SK-N-SH (cell line): ENCODE measurements at regions not wholly inside any gene's neighbourhood (a gene's known extent, or its start where the extent isn't known, plus 50 kb on each side); places are given as distances from the start of the nearest gene placed in this dataset.

Experiments used
- CTCF ChIA-PET: fragments of 300-600, 350-600 bp; formaldehyde crosslinking; extraction: SDS; loops from one replicate; lab custom pipeline; 2021; lab: Yijun Ruan, JAX
- POLR2A ChIA-PET: fragments of 350-600 bp; sonication (Branson Sonifier 250); formaldehyde crosslinking; extraction: SDS; loops from one replicate; lab custom pipeline; 2020; ENCODE audit warnings: antibody characterized with exemption, inconsistent platforms; lab: Yijun Ruan, JAX
- DNase-seq: peaks from one replicate; pipeline ENCODE4 v3.0.0; 2012
- H2AFZ ChIP-seq: fragments of 200-600 bp; sonication (generic); 2 replicates; pipeline ENCODE4 v1.8.1; 2016; ENCODE audit warnings: antibody characterized with exemption, mild to moderate bottlenecking, low read depth
- H3F3A ChIP-seq: fragments of 200-600 bp; sonication (generic); replicated peaks from 2 replicates; pipeline ENCODE3; 2016; ENCODE audit warnings: antibody characterized with exemption, mild to moderate bottlenecking; ENCODE audit not compliant: insufficient read depth
- H3K27ac ChIP-seq, 2 experiments: fragments of 200-500 bp in 1 of 2; fragments of 200-600 bp in 1 of 2; sonication (Bioruptor generic) in 1 of 2; sonication (generic), shearing (Covaris generic) in 1 of 2; 2 replicates each; pipeline versions ENCODE4 v1.5.1 to v1.6.1; 2014 to 2016; ENCODE audit warnings: low read depth in 2 of 2, inconsistent platforms in 1 of 2, low read length in 1 of 2, mild to moderate bottlenecking in 1 of 2, mixed read lengths in 1 of 2
- H3K27me3 ChIP-seq: fragments of 200-600 bp; sonication (generic), shearing (Covaris generic); 2 replicates; pipeline ENCODE4 v1.6.1; 2016; ENCODE audit warnings: mixed run types; ENCODE audit not compliant: insufficient read depth
- H3K36me3 ChIP-seq, 2 experiments: fragments of 200-500 bp in 1 of 2; fragments of 200-600 bp in 1 of 2; sonication (Bioruptor generic) in 1 of 2; sonication (generic) in 1 of 2; replicated peaks in 1 of 2; 2 replicates each; pipeline versions ENCODE3 to v1.5.1; 2014 to 2016; ENCODE audit warnings: low read length in 1 of 2, mild to moderate bottlenecking in 1 of 2; ENCODE audit not compliant: insufficient read depth in 2 of 2, control insufficient read depth in 1 of 2
- H3K4me1 ChIP-seq, 2 experiments: fragments of 200-500 bp in 1 of 2; fragments of 200-600 bp in 1 of 2; sonication (Bioruptor generic) in 1 of 2; sonication (generic), shearing (Covaris generic) in 1 of 2; 2 replicates each; pipeline versions ENCODE4 v1.5.1 to v1.6.1; 2014 to 2016; ENCODE audit warnings: low read depth in 1 of 2, low read length in 1 of 2, mixed run types in 1 of 2; ENCODE audit not compliant: insufficient read depth in 2 of 2, control insufficient read depth in 1 of 2
- H3K4me2 ChIP-seq: fragments of 200-600 bp; sonication (generic), shearing (Covaris generic); 2 replicates; pipeline ENCODE4 v1.6.1; 2017; ENCODE audit warnings: mixed run types
- H3K4me3 ChIP-seq, 2 experiments: fragments of 200-500 bp in 1 of 2; fragments of 200-600 bp in 1 of 2; sonication (Bioruptor generic) in 1 of 2; sonication (generic), shearing (Covaris generic) in 1 of 2; 2 replicates each; pipeline versions ENCODE4 v1.5.1 to v1.8.1; 2014 to 2016; ENCODE audit warnings: low read depth in 2 of 2, inconsistent platforms in 1 of 2, low read length in 1 of 2, mild to moderate bottlenecking in 1 of 2, mixed read lengths in 1 of 2, moderate library complexity in 1 of 2
- H3K79me2 ChIP-seq: fragments of 200-600 bp; sonication (generic); 2 replicates; pipeline ENCODE4 v1.8.1; 2017; ENCODE audit warnings: mild to moderate bottlenecking; ENCODE audit not compliant: insufficient read depth
- H3K9ac ChIP-seq: fragments of 200-600 bp; sonication (generic); 2 replicates; pipeline ENCODE4 v1.6.1; 2017; ENCODE audit warnings: mixed run types
- H3K9me2 ChIP-seq: fragments of 200-600 bp; sonication (generic); 2 replicates; pipeline ENCODE4 v1.6.1; 2017; ENCODE audit warnings: mixed run types
- H3K9me3 ChIP-seq: fragments of 200-600 bp; sonication (generic); 2 replicates; pipeline ENCODE4 v1.6.1; 2017; ENCODE audit warnings: mixed run types, mild to moderate bottlenecking, moderate library complexity
- H4K20me1 ChIP-seq: fragments of 200-600 bp; sonication (generic); 2 replicates; pipeline ENCODE4 v1.6.1; 2017; ENCODE audit warnings: mild to moderate bottlenecking, mixed run types; ENCODE audit not compliant: insufficient read depth
- EP300 ChIP-seq, 2 experiments: IDR thresholded peaks; 2 replicates each; pipeline versions ENCODE4 v1.4.0 to v1.6.1; 2012; ENCODE audit warnings: borderline replicate concordance in 1 of 2, low read depth in 1 of 2, low read length in 1 of 2
- EZH2phosphoT487 ChIP-seq: fragments of 200-600 bp; sonication (generic); IDR thresholded peaks from 2 replicates; pipeline ENCODE4 v1.6.1; 2017; ENCODE audit warnings: low read depth, mixed run types, mild to moderate bottlenecking, antibody characterized with exemption, moderate library complexity, borderline replicate concordance
- FOSL2 ChIP-seq: IDR thresholded peaks from 2 replicates; pipeline ENCODE4 v1.4.0; 2012; ENCODE audit warnings: low read depth, mild to moderate bottlenecking, moderate library complexity, borderline replicate concordance
- FOXJ3 ChIP-seq: sonication (generic); formaldehyde crosslinking; IDR thresholded peaks from 2 replicates; pipeline ENCODE4 v1.5.1; 2020; ENCODE audit warnings: mild to moderate bottlenecking, missing genetic modification reagents
- FOXM1 ChIP-seq: IDR thresholded peaks from 2 replicates; pipeline ENCODE4 v1.4.0; 2012; ENCODE audit warnings: low read depth, mild to moderate bottlenecking
- GABPA ChIP-seq: IDR thresholded peaks from 2 replicates; pipeline ENCODE4 v1.4.0; 2012; ENCODE audit warnings: low read depth, mild to moderate bottlenecking
- JUND ChIP-seq: IDR thresholded peaks from 2 replicates; pipeline ENCODE4 v1.4.0; 2012
- MXI1 ChIP-seq: IDR thresholded peaks from 2 replicates; pipeline ENCODE4 v1.6.1; 2012; ENCODE audit warnings: mild to moderate bottlenecking, low read depth, low read length, improper control_type of control experiment
- NFIC ChIP-seq: IDR thresholded peaks from 2 replicates; pipeline ENCODE4 v1.4.0; 2012; ENCODE audit warnings: borderline replicate concordance
- NRF1 ChIP-seq: IDR thresholded peaks from 2 replicates; pipeline ENCODE4 v1.6.1; 2012; ENCODE audit warnings: low read depth, mild to moderate bottlenecking, low read length
- RAD21 ChIP-seq: IDR thresholded peaks from 2 replicates; pipeline ENCODE4 v1.6.1; 2012; ENCODE audit warnings: mild to moderate bottlenecking, low read length
- RXRA ChIP-seq: IDR thresholded peaks from 2 replicates; pipeline ENCODE4 v1.4.0; 2012; ENCODE audit warnings: low read depth, mild to moderate bottlenecking, borderline replicate concordance
- SMC3 ChIP-seq: IDR thresholded peaks from 2 replicates; pipeline ENCODE4 v1.6.1; 2012; ENCODE audit warnings: low read depth, low read length, improper control_type of control experiment
- TAF1 ChIP-seq: IDR thresholded peaks from 2 replicates; pipeline ENCODE4 v1.6.1; 2012; ENCODE audit warnings: low read depth, mild to moderate bottlenecking, low read length, moderate library complexity, borderline replicate concordance
- TCF12 ChIP-seq: IDR thresholded peaks from 2 replicates; pipeline ENCODE4 v1.4.0; 2012
- WGBS: methylation state at CpG from one replicate; pipeline ENCODE4 v1.1.6; 2017; ENCODE audit warnings: low lambda C conversion rate; 5-methylcytosine and 5-hydroxymethylcytosine counted together
- TF ChIP-seq, protein P1 (sequence below): IDR thresholded peaks from 2 replicates; pipeline ENCODE4; 2012
- TF ChIP-seq, protein P2 (sequence below): IDR thresholded peaks from 2 replicates; pipeline ENCODE4 v1.4.0; 2012; ENCODE audit warnings: low read depth
- TF ChIP-seq, protein P3 (sequence below): fragments of 200-600 bp; sonication (generic); IDR thresholded peaks from 2 replicates; pipeline ENCODE4 v1.6.1; 2017; ENCODE audit warnings: antibody characterized with exemption, mild to moderate bottlenecking, moderate library complexity
- TF ChIP-seq, protein P4 (sequence below): fragments of 150-350 bp; IDR thresholded peaks from 2 replicates; pipeline ENCODE4 v1.6.1; 2016; ENCODE audit warnings: mild to moderate bottlenecking, low read depth, low read length

DNA sequence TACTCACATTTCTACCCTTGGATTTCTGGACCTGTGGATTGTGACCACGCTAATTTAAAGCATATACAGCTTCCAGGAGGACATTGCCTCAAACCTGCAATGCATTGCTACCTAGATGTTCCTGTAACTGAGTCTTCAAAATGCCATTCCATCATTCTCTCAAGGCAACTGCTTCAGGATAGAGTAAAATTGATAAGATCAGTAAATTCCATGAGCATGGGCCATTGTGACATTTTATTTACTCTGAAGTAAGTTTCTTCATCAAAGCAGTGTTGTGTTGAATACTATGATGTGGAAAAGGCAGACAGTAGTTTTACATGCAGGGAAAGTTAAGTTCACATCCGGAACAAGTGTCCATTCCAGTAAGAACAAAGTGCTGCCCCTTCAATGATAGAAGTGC lies 991.0 kb downstream of the ARAP2 start:
- H3K27ac ChIP-seq: no peak overlapping the region
- no peak overlapping the region for H3K4me3 ChIP-seq
- no peaks in the 10 kb centered on the region for H3K9me3 ChIP-seq
- H2AFZ ChIP-seq: no peak overlapping the region
- WGBS: 44% methylated on average over 2 of the region's 2 CpGs
- H3K4me2 ChIP-seq: no peak overlapping the region
- H3K9ac ChIP-seq: no peak overlapping the region
- CTCF ChIA-PET: no interaction called here
- H3K4me1 ChIP-seq: no peaks in the 10 kb centered on the region
- H3K79me2 ChIP-seq: no peaks in the 10 kb centered on the region
- no peaks in the 10 kb centered on the region for H3K27me3 ChIP-seq
- no peaks in the 10 kb centered on the region for H3K36me3 ChIP-seq
- POLR2A ChIA-PET: no interaction called here
- no peak for TF ChIP-seq NFIC
- no peak for TF ChIP-seq JUND
- no peak for TF ChIP-seq EP300 (IDR thresholded peaks at IDR 0.05; ENCODE audit: borderline replicate concordance in 1 of 2, low read depth in 1 of 2, low read length in 1 of 2)
- TF ChIP-seq MXI1: no peak
- no peaks in the 10 kb centered on the region for H4K20me1 ChIP-seq
- H3K9me2 ChIP-seq: no peaks in the 10 kb centered on the region
- no peaks in the 10 kb centered on the region for H3F3A ChIP-seq
- DNase-seq: no peak

DNA sequence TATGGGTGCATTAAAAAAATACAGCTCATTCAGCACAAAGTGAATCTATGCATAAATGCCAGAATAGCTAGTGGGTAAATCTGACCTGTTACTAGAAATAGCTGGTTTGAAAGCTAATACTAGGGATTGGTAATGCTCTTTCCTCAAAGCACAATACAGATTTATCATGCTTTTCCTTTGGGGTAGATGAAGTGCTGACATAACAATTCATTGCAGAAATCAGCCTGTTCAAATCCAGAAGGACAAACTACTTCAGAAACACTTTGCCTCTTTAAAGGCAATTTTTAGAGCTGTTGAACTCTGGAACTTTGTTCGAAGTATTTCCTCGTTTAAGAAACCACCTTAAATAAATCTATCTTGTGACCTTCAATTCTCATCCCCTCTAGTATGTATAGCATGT lies 957.9 kb downstream of the ARAP2 start:
- H3K4me1 ChIP-seq: no peaks in the 10 kb centered on the region
- ChIA-PET POLR2A (no interaction called here), CTCF (no interaction called here)
- no peak overlapping the region for H3K27ac ChIP-seq
- 0 out of 2 replicates have a peak, but pooled peaks cover 3% of the 10 kb centered on the region for H3K9me3 ChIP-seq
- no peaks in the 10 kb centered on the region for H3K36me3 ChIP-seq
- no peaks in the 10 kb centered on the region for H4K20me1 ChIP-seq
- H3F3A ChIP-seq: no peaks in the 10 kb centered on the region
- H3K9me2 ChIP-seq: no peaks in the 10 kb centered on the region
- H3K4me3 ChIP-seq: no peak overlapping the region
- WGBS: 33% methylated on average over 2 of the region's 2 CpGs
- no peak overlapping the region for H3K9ac ChIP-seq
- H2AFZ ChIP-seq: no peak overlapping the region
- no peaks in the 10 kb centered on the region for H3K27me3 ChIP-seq
- H3K4me2 ChIP-seq: no peak overlapping the region
- H3K79me2 ChIP-seq: no peaks in the 10 kb centered on the region
- DNase-seq: no peak
- TF ChIP-seq SMC3: no peak
- no peak for TF ChIP-seq FOSL2
- TF ChIP-seq, all 33 proteins: peak for 0

DNA sequence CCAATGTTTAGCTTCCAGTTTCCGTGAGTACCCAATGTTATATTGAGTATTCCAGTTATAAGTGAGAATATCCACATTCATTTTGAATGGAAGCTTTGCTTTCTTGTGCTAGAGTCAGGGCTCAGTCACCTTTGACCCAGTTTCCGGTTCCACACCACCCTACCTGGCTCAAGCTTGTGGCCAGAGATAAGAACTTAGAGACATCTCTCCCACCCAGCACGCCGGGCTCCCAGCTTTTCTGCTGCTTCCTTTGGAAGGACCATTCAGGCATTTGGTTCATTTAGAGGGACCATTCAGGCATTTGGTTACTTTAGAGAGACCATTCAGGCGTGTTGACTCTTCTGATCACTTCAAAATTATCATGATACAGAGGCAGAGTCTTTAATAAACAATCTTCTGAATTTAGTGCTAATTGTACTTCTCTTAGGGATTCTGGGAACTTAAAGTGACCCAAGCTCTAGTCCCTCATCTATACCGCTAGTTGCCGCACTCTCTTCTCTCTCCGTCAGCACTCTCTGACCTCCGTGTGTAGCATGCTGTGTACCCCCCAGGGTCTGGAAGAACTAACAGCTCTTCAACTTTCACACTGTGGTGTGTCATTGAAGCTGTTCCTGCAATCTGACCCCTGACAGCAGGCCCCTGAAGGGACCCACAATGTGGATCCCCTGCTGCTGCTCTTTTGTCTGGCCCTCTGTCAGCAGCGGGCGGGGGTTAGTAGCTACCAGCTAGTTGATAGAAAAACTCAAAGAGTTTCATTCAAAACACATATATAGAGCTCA lies 943.1 kb downstream of the ARAP2 start:
- DNase-seq: no peak
- H2AFZ ChIP-seq: no peak overlapping the region
- no peaks in the 10 kb centered on the region for H3K9me2 ChIP-seq
- TF ChIP-seq NFIC: no peak
- TF ChIP-seq, protein P1, sequence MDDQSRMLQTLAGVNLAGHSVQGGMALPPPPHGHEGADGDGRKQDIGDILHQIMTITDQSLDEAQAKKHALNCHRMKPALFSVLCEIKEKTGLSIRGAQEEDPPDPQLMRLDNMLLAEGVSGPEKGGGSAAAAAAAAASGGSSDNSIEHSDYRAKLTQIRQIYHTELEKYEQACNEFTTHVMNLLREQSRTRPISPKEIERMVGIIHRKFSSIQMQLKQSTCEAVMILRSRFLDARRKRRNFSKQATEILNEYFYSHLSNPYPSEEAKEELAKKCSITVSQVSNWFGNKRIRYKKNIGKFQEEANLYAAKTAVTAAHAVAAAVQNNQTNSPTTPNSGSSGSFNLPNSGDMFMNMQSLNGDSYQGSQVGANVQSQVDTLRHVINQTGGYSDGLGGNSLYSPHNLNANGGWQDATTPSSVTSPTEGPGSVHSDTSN: no peak
- TF ChIP-seq, protein P2, sequence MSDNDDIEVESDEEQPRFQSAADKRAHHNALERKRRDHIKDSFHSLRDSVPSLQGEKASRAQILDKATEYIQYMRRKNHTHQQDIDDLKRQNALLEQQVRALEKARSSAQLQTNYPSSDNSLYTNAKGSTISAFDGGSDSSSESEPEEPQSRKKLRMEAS: no peak
- no peak for TF ChIP-seq TAF1
- no peak for TF ChIP-seq FOXM1
- no peak for TF ChIP-seq RAD21
- no peak for TF ChIP-seq NRF1
- TF ChIP-seq EZH2phosphoT487: no peak
- TF ChIP-seq, protein P3, sequence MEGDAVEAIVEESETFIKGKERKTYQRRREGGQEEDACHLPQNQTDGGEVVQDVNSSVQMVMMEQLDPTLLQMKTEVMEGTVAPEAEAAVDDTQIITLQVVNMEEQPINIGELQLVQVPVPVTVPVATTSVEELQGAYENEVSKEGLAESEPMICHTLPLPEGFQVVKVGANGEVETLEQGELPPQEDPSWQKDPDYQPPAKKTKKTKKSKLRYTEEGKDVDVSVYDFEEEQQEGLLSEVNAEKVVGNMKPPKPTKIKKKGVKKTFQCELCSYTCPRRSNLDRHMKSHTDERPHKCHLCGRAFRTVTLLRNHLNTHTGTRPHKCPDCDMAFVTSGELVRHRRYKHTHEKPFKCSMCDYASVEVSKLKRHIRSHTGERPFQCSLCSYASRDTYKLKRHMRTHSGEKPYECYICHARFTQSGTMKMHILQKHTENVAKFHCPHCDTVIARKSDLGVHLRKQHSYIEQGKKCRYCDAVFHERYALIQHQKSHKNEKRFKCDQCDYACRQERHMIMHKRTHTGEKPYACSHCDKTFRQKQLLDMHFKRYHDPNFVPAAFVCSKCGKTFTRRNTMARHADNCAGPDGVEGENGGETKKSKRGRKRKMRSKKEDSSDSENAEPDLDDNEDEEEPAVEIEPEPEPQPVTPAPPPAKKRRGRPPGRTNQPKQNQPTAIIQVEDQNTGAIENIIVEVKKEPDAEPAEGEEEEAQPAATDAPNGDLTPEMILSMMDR: no peak
- TF ChIP-seq, protein P4, sequence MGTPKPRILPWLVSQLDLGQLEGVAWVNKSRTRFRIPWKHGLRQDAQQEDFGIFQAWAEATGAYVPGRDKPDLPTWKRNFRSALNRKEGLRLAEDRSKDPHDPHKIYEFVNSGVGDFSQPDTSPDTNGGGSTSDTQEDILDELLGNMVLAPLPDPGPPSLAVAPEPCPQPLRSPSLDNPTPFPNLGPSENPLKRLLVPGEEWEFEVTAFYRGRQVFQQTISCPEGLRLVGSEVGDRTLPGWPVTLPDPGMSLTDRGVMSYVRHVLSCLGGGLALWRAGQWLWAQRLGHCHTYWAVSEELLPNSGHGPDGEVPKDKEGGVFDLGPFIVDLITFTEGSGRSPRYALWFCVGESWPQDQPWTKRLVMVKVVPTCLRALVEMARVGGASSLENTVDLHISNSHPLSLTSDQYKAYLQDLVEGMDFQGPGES: no peak
- TF ChIP-seq GABPA: no peak
- no peak for TF ChIP-seq RXRA
- TF ChIP-seq FOXJ3: no peak
- no peak for TF ChIP-seq TCF12
- TF ChIP-seq FOSL2: no peak
- TF ChIP-seq, all 33 proteins: peak for 0
- WGBS: 49% methylated on average over 11 of the region's 11 CpGs
- no peak overlapping the region for H3K27ac ChIP-seq
- H3F3A ChIP-seq: no peaks in the 10 kb centered on the region
- H3K79me2 ChIP-seq: no peaks in the 10 kb centered on the region
- H3K4me2 ChIP-seq: no peak overlapping the region
- CTCF ChIA-PET: no interaction called here
- POLR2A ChIA-PET: no interaction called here
- no peak overlapping the region for H3K9ac ChIP-seq
- no peaks in the 10 kb centered on the region for H3K9me3 ChIP-seq
- no peaks in the 10 kb centered on the region for H3K27me3 ChIP-seq
- no peaks in the 10 kb centered on the region for H3K4me1 ChIP-seq
- no peaks in the 10 kb centered on the region for H3K36me3 ChIP-seq
- no peak overlapping the region for H3K4me3 ChIP-seq
- no peaks in the 10 kb centered on the region for H4K20me1 ChIP-seq
